DND-41 (cell line): ENCODE measurements at regions not wholly inside any gene's neighbourhood (a gene's known extent, or its start where the extent isn't known, plus 50 kb on each side); places are given as distances from the start of the nearest gene placed in this dataset.

Experiments
- ATAC-seq: fragments of 200-7000 bp; cut with Tn5 transposase; 3 replicates; pipeline ENCODE4 v1.9.1; 2021; ENCODE audit warnings: low read depth; ENCODE audit not compliant: insufficient read depth
- DNase-seq: peaks from one replicate; pipeline ENCODE4 v3.0.0-alpha.2; 2020
- H2AFZ ChIP-seq: 2 replicates; pipeline ENCODE4 v1.6.0; 2012; ENCODE audit warnings: low read depth, low read length
- H3K27ac ChIP-seq: 2 replicates; pipeline ENCODE4 v1.5.1; 2012; ENCODE audit warnings: low read length, inconsistent platforms
- H3K27me3 ChIP-seq: fragments of 200-600 bp; sonication (generic); 2 replicates; pipeline ENCODE4 v1.6.0; 2012; ENCODE audit warnings: low read length, mild to moderate bottlenecking, inconsistent platforms; ENCODE audit not compliant: insufficient read depth, poor library complexity
- H3K36me3 ChIP-seq: 2 replicates; pipeline ENCODE4 v1.5.1; 2012; ENCODE audit warnings: low read length, inconsistent platforms; ENCODE audit not compliant: insufficient read depth
- H3K4me1 ChIP-seq: 2 replicates; pipeline ENCODE4 v1.5.1; 2012; ENCODE audit warnings: mild to moderate bottlenecking, low read length; ENCODE audit not compliant: insufficient read depth
- H3K4me2 ChIP-seq: 2 replicates; pipeline ENCODE4 v1.6.0; 2012; ENCODE audit warnings: mild to moderate bottlenecking, moderate library complexity, low read length, inconsistent platforms; ENCODE audit not compliant: insufficient read depth
- H3K4me3 ChIP-seq, 2 experiments: fragments of 200-600 bp in 1 of 2; shearing (Covaris generic) in 1 of 2; 2 replicates each; pipeline ENCODE4 v1.5.1; 2012 to 2016; ENCODE audit warnings: inconsistent platforms in 2 of 2, low read length in 2 of 2, mild to moderate bottlenecking in 2 of 2, low read depth in 1 of 2, moderate library complexity in 1 of 2
- H3K79me2 ChIP-seq: 2 replicates; pipeline ENCODE4 v1.6.0; 2012; ENCODE audit warnings: low read length, inconsistent platforms; ENCODE audit not compliant: insufficient read depth
- H3K9ac ChIP-seq: 2 replicates; pipeline ENCODE4 v1.6.0; 2012; ENCODE audit warnings: low read depth, mild to moderate bottlenecking, inconsistent platforms, low read length, moderate library complexity
- H3K9me3 ChIP-seq: 2 replicates; pipeline ENCODE4 v1.5.1; 2012; ENCODE audit warnings: low read length, moderate library complexity, mild to moderate bottlenecking, inconsistent platforms; ENCODE audit not compliant: insufficient read depth, severe bottlenecking
- H4K20me1 ChIP-seq: 2 replicates; pipeline ENCODE4 v1.6.0; 2012; ENCODE audit warnings: low read length; ENCODE audit not compliant: insufficient read depth
- CTCF ChIP-seq: IDR thresholded peaks from 2 replicates; pipeline ENCODE4 v1.5.1; 2012; ENCODE audit warnings: borderline replicate concordance, low read length, moderate library complexity, mild to moderate bottlenecking; ENCODE audit not compliant: poor library complexity, severe bottlenecking; ENCODE audit errors: extremely low read depth
- EZH2 ChIP-seq: IDR thresholded peaks from 3 replicates; pipeline ENCODE4 v1.6.1; 2012; ENCODE audit warnings: borderline replicate concordance, low read depth, mild to moderate bottlenecking, moderate library complexity, low read length, inconsistent platforms; ENCODE audit not compliant: severe bottlenecking

- no peak overlapping the region for H3K9ac ChIP-seq
- no peaks in the 10 kb centered on the region for H3K27me3 ChIP-seq
- H3K36me3 ChIP-seq: no peaks in the 10 kb centered on the region
- no peak overlapping the region for H3K27ac ChIP-seq
- H3K4me1 ChIP-seq: no peaks in the 10 kb centered on the region
- no peak overlapping the region for H3K4me3 ChIP-seq
- H2AFZ ChIP-seq: no peak overlapping the region
- no peaks in the 10 kb centered on the region for H4K20me1 ChIP-seq
- DNase-seq (no peak), ATAC-seq (no peak)
- H3K79me2 ChIP-seq: no peaks in the 10 kb centered on the region
- no peaks in the 10 kb centered on the region for H3K9me3 ChIP-seq
- H3K4me2 ChIP-seq: no peak overlapping the region
- TF ChIP-seq EZH2 (no peak), CTCF (no peak)
Measured at GRCh38 chr5:164392531-164392930, 887.1 kb downstream of the MAT2B start.

- H3K4me3 ChIP-seq: no peak overlapping the region
- no peak overlapping the region for H3K9ac ChIP-seq
- H3K4me2 ChIP-seq: no peak overlapping the region
- no peak overlapping the region for H3K27ac ChIP-seq
- no peaks in the 10 kb centered on the region for H3K4me1 ChIP-seq
- H4K20me1 ChIP-seq: no peaks in the 10 kb centered on the region
- H3K27me3 ChIP-seq: no peaks in the 10 kb centered on the region
- no peaks in the 10 kb centered on the region for H3K79me2 ChIP-seq
- TF ChIP-seq EZH2: no peak
- no peak for TF ChIP-seq CTCF
- H3K36me3 ChIP-seq: no peaks in the 10 kb centered on the region
- DNase-seq (no peak), ATAC-seq (no peak)
- no peak overlapping the region for H2AFZ ChIP-seq
- H3K9me3 ChIP-seq: no peaks in the 10 kb centered on the region
Measured at GRCh38 chr5:164394686-164395194, 889.3 kb downstream of the MAT2B start.

GRCh38 chr5:164412531-164412930 lies 907.1 kb downstream of the MAT2B start:
- no peaks in the 10 kb centered on the region for H4K20me1 ChIP-seq
- no peak for DNase-seq
- H3K4me1 ChIP-seq: no peaks in the 10 kb centered on the region
- no peaks in the 10 kb centered on the region for H3K27me3 ChIP-seq
- H3K79me2 ChIP-seq: no peaks in the 10 kb centered on the region
- H3K36me3 ChIP-seq: no peaks in the 10 kb centered on the region
- no peak overlapping the region for H3K4me3 ChIP-seq
- H3K9me3 ChIP-seq: no peaks in the 10 kb centered on the region
- H3K9ac ChIP-seq: no peak overlapping the region
- H3K27ac ChIP-seq: no peak overlapping the region
- no peak for TF ChIP-seq EZH2
- TF ChIP-seq CTCF: no peak
- no peak overlapping the region for H2AFZ ChIP-seq
- no peak overlapping the region for H3K4me2 ChIP-seq
- no peak for ATAC-seq

- ATAC-seq (no peak), DNase-seq (no peak)
- Histone ChIP-seq H3K27me3 (no peaks in the 10 kb centered on the region), H4K20me1 (no peaks in the 10 kb centered on the region), H3K9ac (no peak overlapping the region), H3K4me3 (no peak overlapping the region), H2AFZ (no peak overlapping the region), H3K79me2 (no peaks in the 10 kb centered on the region), H3K4me1 (no peaks in the 10 kb centered on the region), H3K36me3 (no peaks in the 10 kb centered on the region), H3K4me2 (no peak overlapping the region), H3K27ac (no peak overlapping the region), H3K9me3 (no peaks in the 10 kb centered on the region)
- TF ChIP-seq EZH2 (no peak), CTCF (no peak)
Measured at GRCh38 chr5:164420161-164420560, 914.7 kb downstream of the MAT2B start.
